ENCODE measurements at regions not wholly inside any gene's neighbourhood (a gene's known extent, or its start where the extent isn't known, plus 50 kb on each side); places are given as distances from the start of the nearest gene placed in this dataset.
"Not testable (repeated sequence)": the region's sequence is repeated elsewhere in the genome, so short reads cannot be mapped to it uniquely, and the experiment has no call there.

DNA sequence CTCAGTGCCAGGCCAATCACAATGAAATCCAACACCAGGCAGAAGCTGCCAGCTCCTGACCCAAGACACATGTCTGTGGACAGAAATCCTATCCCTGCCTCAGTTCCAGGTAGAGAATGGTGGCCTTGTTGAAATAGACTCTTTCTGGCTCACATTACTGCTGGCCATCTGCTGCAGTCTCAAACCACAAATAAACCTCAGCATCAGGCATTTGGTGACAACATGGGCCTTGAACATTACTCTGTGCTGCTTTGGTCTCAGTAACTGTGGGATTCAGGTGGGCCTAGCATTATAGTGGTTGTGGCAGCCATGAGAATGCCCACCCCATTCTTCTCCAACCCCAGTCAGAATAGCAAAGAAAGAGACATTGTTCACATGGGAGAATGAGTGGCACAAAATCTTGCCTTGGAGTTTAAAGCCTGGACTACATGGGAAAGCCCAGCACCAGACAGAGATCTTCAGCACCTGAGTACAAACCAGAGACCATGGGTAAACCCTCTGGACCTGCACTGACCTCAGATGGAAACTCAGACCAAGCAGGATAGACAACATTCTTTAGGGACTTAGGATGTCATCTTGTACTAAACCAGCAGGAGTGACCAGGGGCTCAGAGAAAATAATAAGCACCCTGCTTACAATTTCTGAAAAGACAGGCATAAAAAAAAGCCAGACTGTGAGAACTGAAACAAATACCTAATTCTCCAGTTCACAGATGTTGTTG, 50.4 kb upstream of the TRAM1L1 start:
- peaks cover 25% of the 10 kb centered on the region for H3K9me3 Mint-ChIP-seq (ENCODE audit: low read depth)

DNA sequence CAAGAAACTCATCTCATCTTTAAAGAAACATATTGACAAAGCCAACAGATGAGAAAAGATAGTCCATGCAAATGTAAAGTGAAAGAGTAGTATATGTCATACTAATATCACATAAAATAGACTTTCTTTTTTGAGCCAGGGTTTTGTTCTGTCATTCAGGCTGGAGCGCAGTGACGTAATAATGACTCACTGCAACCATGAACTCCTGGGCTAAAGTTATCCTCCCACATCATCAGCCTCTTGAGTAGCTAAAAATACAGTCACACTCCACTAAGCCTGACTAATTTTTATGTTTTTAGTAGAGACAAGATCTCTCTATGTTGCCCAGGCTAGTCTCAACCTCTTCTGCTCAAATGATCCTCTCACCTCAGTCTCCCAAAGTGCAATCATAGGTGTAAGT, 51.8 kb upstream of the TRAM1L1 start:
- Mint-ChIP-seq H3K4me1 (ENCODE audit: low read depth) (peaks cover 9% of the 10 kb centered on the region), H3K4me3 (ENCODE audit: unreplicated experiment) (no peak overlapping the region), H3K27ac (ENCODE audit: unreplicated experiment) (no peak overlapping the region), H3K27me3 (ENCODE audit: low read depth) (no peaks in the 10 kb centered on the region), H3K9me3 (ENCODE audit: low read depth) (peaks cover 25% of the 10 kb centered on the region), H3K36me3 (ENCODE audit: low read depth) (peaks cover 7% of the 10 kb centered on the region)
- no peak for DNase-seq (ENCODE audit: low spot score)
- TF ChIP-seq, protein P1, sequence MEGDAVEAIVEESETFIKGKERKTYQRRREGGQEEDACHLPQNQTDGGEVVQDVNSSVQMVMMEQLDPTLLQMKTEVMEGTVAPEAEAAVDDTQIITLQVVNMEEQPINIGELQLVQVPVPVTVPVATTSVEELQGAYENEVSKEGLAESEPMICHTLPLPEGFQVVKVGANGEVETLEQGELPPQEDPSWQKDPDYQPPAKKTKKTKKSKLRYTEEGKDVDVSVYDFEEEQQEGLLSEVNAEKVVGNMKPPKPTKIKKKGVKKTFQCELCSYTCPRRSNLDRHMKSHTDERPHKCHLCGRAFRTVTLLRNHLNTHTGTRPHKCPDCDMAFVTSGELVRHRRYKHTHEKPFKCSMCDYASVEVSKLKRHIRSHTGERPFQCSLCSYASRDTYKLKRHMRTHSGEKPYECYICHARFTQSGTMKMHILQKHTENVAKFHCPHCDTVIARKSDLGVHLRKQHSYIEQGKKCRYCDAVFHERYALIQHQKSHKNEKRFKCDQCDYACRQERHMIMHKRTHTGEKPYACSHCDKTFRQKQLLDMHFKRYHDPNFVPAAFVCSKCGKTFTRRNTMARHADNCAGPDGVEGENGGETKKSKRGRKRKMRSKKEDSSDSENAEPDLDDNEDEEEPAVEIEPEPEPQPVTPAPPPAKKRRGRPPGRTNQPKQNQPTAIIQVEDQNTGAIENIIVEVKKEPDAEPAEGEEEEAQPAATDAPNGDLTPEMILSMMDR (IDR thresholded peaks at IDR 0.05): no peak

More for the DNA sequence above, 50.4 kb upstream of the TRAM1L1 start:
- Mint-ChIP-seq H3K36me3 (ENCODE audit: low read depth) (peaks cover 7% of the 10 kb centered on the region), H3K27me3 (ENCODE audit: low read depth) (no peaks in the 10 kb centered on the region), H3K4me1 (ENCODE audit: low read depth) (peaks cover 9% of the 10 kb centered on the region), H3K4me3 (ENCODE audit: unreplicated experiment) (no peak overlapping the region), H3K27ac (ENCODE audit: unreplicated experiment) (no peak overlapping the region)
- TF ChIP-seq, protein P1 (IDR thresholded peaks at IDR 0.05): no peak
- DNase-seq (ENCODE audit: low spot score): no peak

DNA sequence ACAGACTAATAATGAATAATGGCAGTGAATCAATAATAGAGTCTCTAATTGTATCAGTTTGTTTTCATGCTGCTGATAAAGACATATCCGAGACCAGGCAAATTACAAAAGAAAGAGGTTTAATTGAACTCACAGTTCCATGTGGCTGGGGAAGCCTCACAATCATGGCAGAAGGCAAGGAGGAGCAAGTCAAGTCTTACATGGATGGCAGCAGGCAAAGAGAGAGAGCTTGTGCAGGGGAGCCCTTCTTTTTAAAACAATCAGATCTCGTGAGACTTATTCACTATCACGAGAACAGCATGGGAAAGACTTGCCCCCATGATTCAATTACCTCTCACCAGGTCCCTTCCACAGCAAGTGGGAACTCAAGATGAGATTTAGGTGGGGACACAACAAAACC, 53.4 kb upstream of the TRAM1L1 start:
- H3K9me3 Mint-ChIP-seq (ENCODE audit: low read depth): peaks cover 25% of the 10 kb centered on the region
- H3K4me3 Mint-ChIP-seq (ENCODE audit: unreplicated experiment); DNase-seq (ENCODE audit: low spot score); H3K4me1 Mint-ChIP-seq (ENCODE audit: low read depth); H3K27me3 Mint-ChIP-seq (ENCODE audit: low read depth); H3K27ac Mint-ChIP-seq (ENCODE audit: unreplicated experiment); H3K36me3 Mint-ChIP-seq (ENCODE audit: low read depth): not testable (repeated sequence)

DNA sequence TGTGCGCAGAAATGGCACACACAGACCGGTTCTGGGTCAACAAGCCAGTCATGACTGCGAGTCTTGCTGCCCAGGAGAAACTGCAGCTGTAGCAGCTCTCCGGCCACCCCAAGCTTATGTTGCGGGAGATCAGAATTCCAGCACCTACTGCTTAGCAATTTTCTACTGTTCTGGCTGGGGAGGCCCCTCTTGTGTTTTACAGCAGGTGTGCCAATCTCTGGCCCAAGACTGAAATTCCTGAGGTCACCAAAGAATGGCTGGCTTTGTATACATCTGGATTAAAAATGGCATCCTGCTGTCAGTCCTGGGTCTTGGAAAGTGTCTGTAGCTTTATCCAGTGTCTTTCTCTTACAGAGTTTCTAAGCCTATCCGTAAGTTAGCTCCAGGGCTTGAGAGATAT, 68.9 kb upstream of the TRAM1L1 start:
- Mint-ChIP-seq H3K36me3 (ENCODE audit: low read depth) (no peaks in the 10 kb centered on the region), H3K27ac (ENCODE audit: unreplicated experiment) (no peak overlapping the region), H3K4me1 (ENCODE audit: low read depth) (no peaks in the 10 kb centered on the region), H3K4me3 (ENCODE audit: unreplicated experiment) (no peak overlapping the region), H3K9me3 (ENCODE audit: low read depth) (peaks cover 8% of the 10 kb centered on the region), H3K27me3 (ENCODE audit: low read depth) (no peaks in the 10 kb centered on the region)
- TF ChIP-seq, protein P1 (IDR thresholded peaks at IDR 0.05): no peak
- DNase-seq (ENCODE audit: low spot score): no peak

DNA sequence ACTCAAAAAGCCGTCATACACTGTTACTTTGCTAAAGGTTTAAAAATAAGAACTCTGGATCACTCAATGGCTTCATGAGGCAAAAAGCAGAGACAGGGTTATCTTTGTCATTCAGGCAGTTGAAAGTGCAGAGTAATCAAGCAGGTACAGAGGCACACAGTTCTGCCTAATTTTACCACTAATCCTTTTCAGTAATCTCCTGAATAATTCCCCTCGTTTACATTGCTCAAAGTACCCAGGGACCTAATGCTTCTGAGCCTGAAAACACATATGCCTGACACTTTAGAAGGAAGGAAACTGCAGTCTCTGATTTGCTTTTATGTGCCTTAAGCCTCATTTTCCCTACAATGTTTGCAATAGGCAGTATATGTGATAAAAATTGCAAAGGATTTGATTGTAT, 71.4 kb upstream of the TRAM1L1 start:
- no peak overlapping the region for H3K27ac Mint-ChIP-seq (ENCODE audit: unreplicated experiment)
- H3K27me3 Mint-ChIP-seq (ENCODE audit: low read depth): no peaks in the 10 kb centered on the region
- no peak for DNase-seq (ENCODE audit: low spot score)
- no peaks in the 10 kb centered on the region for H3K36me3 Mint-ChIP-seq (ENCODE audit: low read depth)
- H3K4me3 Mint-ChIP-seq (ENCODE audit: unreplicated experiment): no peak overlapping the region
- H3K9me3 Mint-ChIP-seq (ENCODE audit: low read depth): no peaks in the 10 kb centered on the region
- no peaks in the 10 kb centered on the region for H3K4me1 Mint-ChIP-seq (ENCODE audit: low read depth)
- TF ChIP-seq, protein P1 (IDR thresholded peaks at IDR 0.05): no peak

DNA sequence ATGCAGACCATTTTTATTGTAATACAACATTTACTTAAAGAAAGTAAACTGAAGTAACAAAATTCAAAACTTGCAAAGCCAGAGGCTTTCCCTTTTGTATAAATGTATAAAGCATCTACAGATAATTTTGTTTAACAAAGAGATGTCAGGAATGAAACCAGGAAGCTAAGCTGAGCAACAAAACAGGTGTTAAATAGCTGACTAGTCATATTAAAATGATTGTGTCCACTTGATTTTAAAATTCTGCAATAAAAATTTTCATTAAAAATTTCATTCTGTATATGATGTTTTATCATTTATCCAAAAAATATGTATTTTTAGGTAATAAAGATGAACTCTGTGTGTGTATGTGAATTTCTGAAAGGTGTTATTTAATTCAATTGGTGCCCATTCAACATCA, 72.0 kb upstream of the TRAM1L1 start:
- Mint-ChIP-seq H3K27me3 (ENCODE audit: low read depth) (no peaks in the 10 kb centered on the region), H3K27ac (ENCODE audit: unreplicated experiment) (no peak overlapping the region), H3K4me3 (ENCODE audit: unreplicated experiment) (no peak overlapping the region), H3K9me3 (ENCODE audit: low read depth) (no peaks in the 10 kb centered on the region), H3K4me1 (ENCODE audit: low read depth) (no peaks in the 10 kb centered on the region), H3K36me3 (ENCODE audit: low read depth) (no peaks in the 10 kb centered on the region)
- TF ChIP-seq, protein P1 (IDR thresholded peaks at IDR 0.05): no peak
- no peak for DNase-seq (ENCODE audit: low spot score)
